ENCODE measurements at regions not wholly inside any gene's neighbourhood (a gene's known extent, or its start where the extent isn't known, plus 50 kb on each side); places are given as distances from the start of the nearest gene placed in this dataset.

- TF ChIP-seq, protein P1, sequence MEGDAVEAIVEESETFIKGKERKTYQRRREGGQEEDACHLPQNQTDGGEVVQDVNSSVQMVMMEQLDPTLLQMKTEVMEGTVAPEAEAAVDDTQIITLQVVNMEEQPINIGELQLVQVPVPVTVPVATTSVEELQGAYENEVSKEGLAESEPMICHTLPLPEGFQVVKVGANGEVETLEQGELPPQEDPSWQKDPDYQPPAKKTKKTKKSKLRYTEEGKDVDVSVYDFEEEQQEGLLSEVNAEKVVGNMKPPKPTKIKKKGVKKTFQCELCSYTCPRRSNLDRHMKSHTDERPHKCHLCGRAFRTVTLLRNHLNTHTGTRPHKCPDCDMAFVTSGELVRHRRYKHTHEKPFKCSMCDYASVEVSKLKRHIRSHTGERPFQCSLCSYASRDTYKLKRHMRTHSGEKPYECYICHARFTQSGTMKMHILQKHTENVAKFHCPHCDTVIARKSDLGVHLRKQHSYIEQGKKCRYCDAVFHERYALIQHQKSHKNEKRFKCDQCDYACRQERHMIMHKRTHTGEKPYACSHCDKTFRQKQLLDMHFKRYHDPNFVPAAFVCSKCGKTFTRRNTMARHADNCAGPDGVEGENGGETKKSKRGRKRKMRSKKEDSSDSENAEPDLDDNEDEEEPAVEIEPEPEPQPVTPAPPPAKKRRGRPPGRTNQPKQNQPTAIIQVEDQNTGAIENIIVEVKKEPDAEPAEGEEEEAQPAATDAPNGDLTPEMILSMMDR (IDR thresholded peaks at IDR 0.05; ENCODE audit: borderline replicate concordance, extremely low read depth, low read length, poor library complexity, severe bottlenecking) = no peak
- no peak for TF ChIP-seq EZH2 (IDR thresholded peaks at IDR 0.05; ENCODE audit: borderline replicate concordance, low read depth, low read length, severe bottlenecking)
Measured at GRCh38 chr3:514192-514591, 317.6 kb downstream of the CHL1 start.
